SU-DHL-6 (cell line): ENCODE measurements at regions not wholly inside any gene's neighbourhood (a gene's known extent, or its start where the extent isn't known, plus 50 kb on each side); places are given as distances from the start of the nearest gene placed in this dataset.

Experiments used
- H2AFZ ChIP-seq: fragments of 200-600 bp; sonication (generic); 2 replicates; pipeline ENCODE4 v1.6.1; 2014; ENCODE audit warnings: low read depth, mild to moderate bottlenecking, moderate library complexity, mixed read lengths, antibody characterized with exemption, low read length; ENCODE audit not compliant: severe bottlenecking
- H3F3A ChIP-seq: fragments of 200-600 bp; shearing (Covaris generic); 2 replicates; pipeline ENCODE4 v1.6.0; 2016; ENCODE audit warnings: antibody characterized with exemption, mild to moderate bottlenecking; ENCODE audit not compliant: insufficient read depth
- H3K27ac ChIP-seq: fragments of 200-600 bp; sonication (generic); 2 replicates; pipeline ENCODE4 v1.5.1; 2016; ENCODE audit warnings: low read depth, mild to moderate bottlenecking, low read length, moderate library complexity, mixed read lengths
- H3K27me3 ChIP-seq: fragments of 200-600 bp; sonication (generic), shearing (Covaris generic); 2 replicates; pipeline ENCODE4 v1.6.0; 2014; ENCODE audit warnings: mild to moderate bottlenecking, low read length
- H3K36me3 ChIP-seq: fragments of 200-600 bp; sonication (generic); 2 replicates; pipeline ENCODE4 v1.6.1; 2014; ENCODE audit warnings: mild to moderate bottlenecking, low read length, mixed read lengths
- H3K4me2 ChIP-seq: fragments of 300-600, 200-600 bp; shearing (Covaris generic), sonication (generic); 2 replicates; pipeline ENCODE4 v1.6.0; 2014; ENCODE audit warnings: low read length, low read depth, mild to moderate bottlenecking; ENCODE audit not compliant: poor library complexity, severe bottlenecking
- H3K4me3 ChIP-seq: fragments of 200-600 bp; sonication (generic); 2 replicates; pipeline ENCODE4 v1.5.1; 2014; ENCODE audit warnings: antibody characterized with exemption, low read length, mild to moderate bottlenecking, mixed read lengths; ENCODE audit not compliant: insufficient read depth, poor library complexity, severe bottlenecking
- H3K79me2 ChIP-seq: fragments of 200-600 bp; sonication (generic); 2 replicates; pipeline ENCODE4 v1.6.1; 2014; ENCODE audit warnings: mild to moderate bottlenecking, low read length, moderate library complexity; ENCODE audit not compliant: insufficient read depth
- H3K9ac ChIP-seq: fragments of 200-600 bp; sonication (generic); 2 replicates; pipeline ENCODE4 v1.7.0; 2014; ENCODE audit warnings: mild to moderate bottlenecking, low read length
- H3K9me2 ChIP-seq: fragments of 200-600 bp; sonication (generic); replicated peaks from 2 replicates; pipeline ENCODE4 v1.6.1; 2014; ENCODE audit warnings: low read length; ENCODE audit not compliant: insufficient read depth
- H3K9me3 ChIP-seq: fragments of 200-600 bp; sonication (generic); 2 replicates; pipeline ENCODE4 v1.6.1; 2014; ENCODE audit warnings: low read length, mixed read lengths; ENCODE audit not compliant: insufficient read depth
- H4K20me1 ChIP-seq: fragments of 200-600 bp; sonication (generic); 2 replicates; pipeline ENCODE4 v1.6.1; 2014; ENCODE audit warnings: low read depth, mild to moderate bottlenecking, antibody characterized with exemption, low read length, moderate library complexity, mixed read lengths
- CTCF ChIP-seq: fragments of 200-600 bp; sonication (generic); IDR thresholded peaks from one replicate; pipeline ENCODE4 v1.5.1; 2017; ENCODE audit warnings: antibody characterized with exemption, mild to moderate bottlenecking, low read length, moderate library complexity; ENCODE audit not compliant: insufficient read depth, poor library complexity, severe bottlenecking
- EZH2phosphoT487 ChIP-seq: fragments of 200-600 bp; sonication (generic), shearing (Covaris generic); conservative IDR thresholded peaks from 2 replicates; pipeline ENCODE4 v1.6.1; 2018; ENCODE audit warnings: mild to moderate bottlenecking, antibody characterized with exemption, low read length, moderate library complexity, mixed read lengths

GRCh38 chr10:131653140-131653539, 247.7 kb upstream of the PPP2R2D start:
- Histone ChIP-seq H3K27ac (no peak overlapping the region), H3K4me3 (no peak overlapping the region), H3K9me2 (no peaks in the 10 kb centered on the region), H3F3A (no peaks in the 10 kb centered on the region), H3K9ac (no peak overlapping the region), H4K20me1 (no peaks in the 10 kb centered on the region), H3K79me2 (no peaks in the 10 kb centered on the region), H3K27me3 (no peaks in the 10 kb centered on the region), H3K4me2 (no peak overlapping the region), H2AFZ (no peak overlapping the region), H3K36me3 (no peaks in the 10 kb centered on the region), H3K9me3 (no peaks in the 10 kb centered on the region)
- TF ChIP-seq EZH2phosphoT487 (no peak), CTCF (no peak)

- Histone ChIP-seq H3K79me2 (no peaks in the 10 kb centered on the region), H2AFZ (no peak overlapping the region), H3K9me2 (no peaks in the 10 kb centered on the region), H3K9me3 (no peaks in the 10 kb centered on the region), H4K20me1 (no peaks in the 10 kb centered on the region), H3K27me3 (no peaks in the 10 kb centered on the region), H3K36me3 (no peaks in the 10 kb centered on the region), H3K27ac (no peak overlapping the region), H3F3A (no peaks in the 10 kb centered on the region), H3K4me3 (no peak overlapping the region), H3K4me2 (no peak overlapping the region), H3K9ac (no peak overlapping the region)
- no peak for TF ChIP-seq CTCF
- no peak for TF ChIP-seq EZH2phosphoT487
Observed at GRCh38 chr10:131653554-131654470, 247.0 kb upstream of the PPP2R2D start.

GRCh38 chr10:131654471-131655087, 246.2 kb upstream of the PPP2R2D start:
- Histone ChIP-seq H3K36me3 (no peaks in the 10 kb centered on the region), H3K27ac (no peak overlapping the region), H3K27me3 (no peaks in the 10 kb centered on the region), H3K79me2 (no peaks in the 10 kb centered on the region), H4K20me1 (no peaks in the 10 kb centered on the region), H3K4me3 (no peak overlapping the region), H3F3A (no peaks in the 10 kb centered on the region), H2AFZ (no peak overlapping the region), H3K9me2 (no peaks in the 10 kb centered on the region), H3K9me3 (no peaks in the 10 kb centered on the region), H3K4me2 (no peak overlapping the region), H3K9ac (no peak overlapping the region)
- no peak for TF ChIP-seq CTCF
- TF ChIP-seq EZH2phosphoT487, result no peak
